Epidermal melanocyte (primary cell): ENCODE measurements at regions not wholly inside any gene's neighbourhood (a gene's known extent, or its start where the extent isn't known, plus 50 kb on each side); places are given as distances from the start of the nearest gene placed in this dataset.

Source experiments
- DNase-seq: peaks from one replicate; pipeline ENCODE4 v3.0.0; 2011; ENCODE audit warnings: low spot score; ENCODE audit not compliant: insufficient read length

DNA sequence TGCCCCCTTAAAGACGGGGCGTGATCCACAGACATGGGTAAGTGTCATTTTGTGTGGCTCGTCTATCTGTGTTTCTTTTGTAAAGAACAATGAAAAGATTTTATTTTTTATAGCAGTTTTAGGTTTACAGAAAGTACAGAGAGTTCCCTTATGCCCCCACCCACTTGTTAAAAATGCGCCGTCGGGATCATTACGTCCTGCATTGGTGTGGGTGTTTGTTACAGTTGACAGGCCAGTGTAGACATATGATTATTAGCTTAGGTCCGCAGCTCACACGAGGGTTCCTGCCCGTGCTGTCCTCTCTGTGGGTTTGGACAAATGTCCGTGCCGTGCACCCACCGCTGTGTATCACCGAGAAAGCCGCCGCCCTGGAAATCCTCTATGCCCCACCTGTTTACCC is 50.5 kb downstream of the RGS12 start:
- DNase-seq, result no peak

DNA sequence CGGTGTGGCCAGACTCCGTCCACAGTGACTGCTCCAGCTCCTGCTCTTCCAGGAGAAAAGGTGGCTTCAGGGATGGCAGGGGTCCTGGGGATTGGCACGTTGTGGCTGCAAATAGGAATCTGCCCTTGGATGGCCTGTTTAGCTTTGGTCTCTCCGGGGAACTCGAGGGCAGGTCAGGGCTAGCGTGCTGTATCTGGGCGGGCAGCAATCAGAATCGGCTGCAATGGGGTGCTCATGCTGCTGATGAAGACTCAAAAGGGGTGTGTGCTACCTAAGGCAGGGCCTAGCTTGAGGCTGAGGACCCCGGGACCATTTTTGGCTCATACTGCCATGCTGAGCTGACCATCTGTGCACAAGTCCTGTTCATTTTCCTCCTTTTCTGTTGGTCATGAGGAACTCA is 51.3 kb downstream of the RGS12 start:
- DNase-seq, result no peak

DNA sequence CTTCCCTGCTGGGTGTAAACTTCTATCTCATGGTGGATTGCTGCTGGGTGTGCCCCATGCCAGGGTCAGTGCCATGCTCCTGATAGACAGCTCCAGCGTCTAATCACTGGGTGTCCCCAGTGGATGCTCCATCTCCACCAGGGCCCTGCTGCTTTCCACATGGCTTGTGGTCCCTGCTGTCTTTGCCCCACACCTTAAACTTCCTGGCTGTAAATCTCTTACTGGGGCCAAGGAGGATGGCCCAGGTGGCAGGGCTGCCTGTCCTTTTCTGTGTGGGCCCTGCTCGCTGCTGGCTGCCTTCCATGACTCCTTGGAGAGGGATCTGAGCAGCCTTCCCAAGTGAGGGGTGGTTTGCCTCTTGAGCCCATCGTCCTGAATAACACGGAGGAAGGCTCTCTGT is 51.8 kb downstream of the RGS12 start:
- DNase-seq, result no peak

DNA sequence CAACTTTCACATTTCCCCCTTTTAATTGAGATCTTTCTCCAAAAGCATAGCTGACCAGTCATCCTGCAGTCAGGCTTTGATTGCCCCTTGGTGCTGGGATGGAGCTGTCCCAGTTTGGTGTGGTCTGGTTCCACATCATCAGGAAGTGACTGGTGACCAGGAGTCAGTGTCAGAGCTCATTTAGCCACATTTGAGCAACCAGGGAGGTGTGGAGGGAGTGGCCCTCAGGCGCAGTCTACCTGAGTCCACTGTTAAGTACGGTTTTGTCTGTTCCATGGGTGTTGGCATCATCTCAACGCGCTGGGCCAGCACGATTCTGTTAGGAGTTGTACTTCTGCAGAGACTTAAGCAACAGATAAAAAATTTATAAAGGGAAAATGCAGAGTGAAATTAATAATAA is 52.6 kb downstream of the RGS12 start:
- DNase-seq, result no peak

DNA sequence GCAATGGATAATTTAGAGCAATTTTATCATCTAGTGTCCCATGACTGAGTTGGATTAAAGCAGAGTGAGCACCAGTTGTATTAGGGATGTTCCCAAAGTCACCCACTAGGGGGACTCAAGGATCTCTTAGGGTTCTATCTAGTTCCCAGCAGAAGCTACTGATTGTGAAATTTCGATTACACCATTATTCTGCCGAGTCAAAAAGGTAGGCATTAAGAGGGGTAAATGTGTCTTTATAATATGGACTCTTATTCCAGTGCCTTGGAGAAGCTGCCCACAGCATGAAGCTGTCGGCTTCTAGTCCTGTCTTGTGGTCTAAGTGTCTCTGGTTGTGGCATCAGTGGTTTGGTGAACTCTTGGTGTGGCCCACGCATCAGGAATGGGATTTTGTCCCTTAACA is 53.3 kb downstream of the RGS12 start:
- peak; percentile 90 for DNase-seq

DNA sequence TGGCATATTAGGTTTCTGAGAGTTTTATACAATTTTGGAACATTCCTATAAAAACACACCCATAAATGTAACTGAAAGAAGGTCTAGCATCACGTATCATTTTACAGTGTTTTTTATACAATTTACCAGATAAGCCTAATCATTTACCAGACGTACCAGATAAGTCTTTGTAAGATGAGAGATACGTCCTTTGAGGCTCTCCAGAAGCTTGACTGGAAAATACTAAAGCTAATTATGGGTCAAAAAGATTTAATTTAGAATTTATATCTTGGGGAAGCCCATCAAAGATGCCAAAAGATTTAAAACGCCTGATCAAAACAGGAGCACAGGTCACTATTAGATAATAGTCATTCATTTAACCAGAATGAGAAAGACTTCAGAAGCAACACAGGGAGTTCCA is 55.0 kb downstream of the RGS12 start:
- no peak for DNase-seq

DNA sequence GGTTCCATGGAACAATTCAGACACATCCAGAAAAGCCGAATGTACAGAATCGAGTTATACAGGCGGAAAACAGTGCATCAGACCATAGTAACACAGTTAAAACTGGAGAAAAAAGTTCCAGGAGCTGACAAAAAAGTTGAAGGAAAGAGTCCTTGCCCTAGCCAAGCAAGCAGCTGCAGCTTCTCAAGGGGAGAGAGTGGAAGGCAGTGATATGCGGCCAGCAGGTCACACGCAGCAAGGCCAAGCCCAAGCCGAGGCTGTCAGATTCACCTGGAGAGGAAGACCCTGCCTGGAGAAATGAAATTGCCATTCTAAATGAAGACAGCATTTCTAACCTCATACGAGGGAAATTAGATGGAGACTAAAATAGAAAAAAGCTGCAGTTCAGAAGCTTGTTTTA is 55.8 kb downstream of the RGS12 start:
- no peak for DNase-seq

DNA sequence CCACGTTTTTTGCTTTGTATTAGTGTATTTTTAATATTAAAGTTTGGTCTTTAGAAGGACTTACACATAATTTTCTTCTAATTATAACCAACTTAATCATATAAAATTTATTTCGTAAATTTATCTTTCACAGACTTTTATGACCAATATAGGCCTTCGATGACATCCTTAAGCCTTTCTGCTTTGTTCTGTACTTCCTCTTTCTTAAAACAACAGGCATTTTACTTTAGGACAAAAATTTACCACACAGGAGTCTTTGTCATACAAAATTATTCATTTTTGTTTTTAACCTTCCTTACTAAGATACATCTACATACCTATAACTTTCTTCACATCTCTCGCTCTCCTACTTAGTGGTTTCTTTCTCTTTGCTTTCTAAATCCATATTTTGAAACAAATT is 56.3 kb downstream of the RGS12 start:
- no peak for DNase-seq

DNA sequence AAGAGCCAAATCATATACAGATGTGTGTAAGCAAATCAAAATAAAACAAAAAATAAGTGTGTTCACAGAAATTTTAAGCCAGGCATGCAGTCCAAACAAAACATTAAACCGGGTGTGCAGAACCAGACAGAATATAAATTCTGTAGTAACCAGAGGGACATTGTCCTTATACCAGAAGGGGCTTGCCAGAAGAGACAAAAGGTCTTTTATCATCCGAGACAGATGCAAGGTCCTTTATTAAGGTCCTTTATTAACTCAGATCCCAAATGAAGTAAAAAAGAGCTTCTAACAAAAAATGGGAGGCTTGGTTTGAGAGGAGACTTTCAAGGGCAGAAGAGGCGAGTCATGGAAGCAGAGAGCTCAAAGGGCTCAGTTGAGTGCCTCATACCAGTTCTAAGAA is 59.2 kb downstream of the RGS12 start:
- DNase-seq, result no peak

DNA sequence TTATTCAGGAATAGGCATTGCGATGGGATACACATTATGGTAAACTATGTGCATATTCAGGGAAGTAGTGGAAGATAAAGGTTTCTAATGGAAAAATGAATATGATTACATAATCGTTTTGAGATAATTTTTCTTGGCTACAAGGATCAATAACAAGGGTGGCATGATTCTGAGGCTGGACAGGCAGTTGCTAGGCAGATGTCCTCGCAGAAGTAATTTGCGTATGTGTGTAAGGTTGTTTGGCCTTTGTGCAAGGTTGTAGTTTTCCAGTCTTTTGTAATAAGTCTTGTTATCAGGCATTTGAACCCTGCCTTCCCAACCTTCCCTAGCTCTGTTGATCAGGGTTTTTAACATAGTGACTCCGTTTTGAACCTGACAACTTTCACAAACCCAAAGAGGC is 59.7 kb downstream of the RGS12 start:
- no peak for DNase-seq

DNA sequence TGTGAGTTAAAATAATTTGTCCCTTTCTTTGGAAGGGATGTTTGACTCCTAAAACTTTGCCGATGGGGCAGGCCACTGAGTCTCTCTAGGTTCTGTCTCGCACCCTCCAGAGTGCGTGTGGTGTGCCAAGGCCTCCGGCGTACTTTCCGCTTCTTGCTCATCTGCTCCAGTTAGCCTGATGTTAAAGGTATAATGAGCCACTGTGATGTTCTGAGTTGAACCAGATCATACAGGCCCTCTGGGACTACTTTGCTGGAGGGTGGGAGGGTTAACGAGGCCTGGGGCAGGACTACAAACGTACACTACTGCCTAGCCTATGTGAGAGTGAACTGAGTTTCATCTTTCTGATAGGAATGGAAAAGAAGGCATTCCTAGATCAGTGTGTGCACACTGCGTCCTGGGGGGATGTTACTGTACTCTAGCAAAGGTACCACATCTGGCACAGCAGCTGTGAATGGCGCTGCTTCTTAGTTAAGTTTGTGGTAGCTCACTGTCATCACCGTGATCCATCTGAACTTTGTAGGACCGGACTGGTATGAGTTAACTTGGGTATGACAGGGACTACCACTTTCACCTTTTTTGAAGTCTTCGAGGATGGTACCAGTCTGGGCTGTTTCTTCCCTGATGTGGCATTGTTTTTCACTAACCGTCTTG is 60.2 kb downstream of the RGS12 start:
- DNase-seq, result no peak

DNA sequence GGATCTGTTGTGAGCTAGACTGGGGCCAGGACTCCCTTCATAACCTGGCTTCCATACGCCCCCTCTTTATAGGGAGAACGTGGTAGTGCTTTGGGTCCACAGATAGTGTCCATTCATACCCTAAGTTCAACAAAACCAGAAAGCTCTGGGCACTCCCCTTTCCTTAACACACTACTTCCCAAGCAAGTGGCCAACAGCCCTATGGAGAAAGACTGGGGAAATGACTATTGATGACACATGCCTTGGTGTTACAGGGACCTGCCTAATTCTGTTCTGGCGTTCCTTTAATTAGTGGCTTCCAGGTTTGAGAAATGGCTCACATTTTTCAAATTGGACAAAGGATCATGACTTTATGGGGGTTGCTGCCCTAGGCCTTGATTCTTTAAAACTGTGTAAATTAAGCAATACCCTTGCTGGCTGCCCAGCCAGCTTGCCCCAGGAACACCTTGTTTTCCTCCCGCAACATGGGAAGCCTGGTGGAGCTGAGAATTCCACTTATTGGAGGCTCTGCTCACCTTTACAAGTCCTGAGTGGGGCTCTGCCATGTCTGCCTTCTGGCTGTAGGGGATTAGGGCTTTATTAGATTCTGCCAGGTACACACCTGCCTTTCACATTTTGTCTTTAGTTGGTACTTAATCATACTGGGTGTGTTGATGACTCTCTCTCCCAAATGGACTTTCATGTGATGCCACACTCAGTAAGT is 61.1 kb downstream of the RGS12 start:
- DNase-seq, result no peak

DNA sequence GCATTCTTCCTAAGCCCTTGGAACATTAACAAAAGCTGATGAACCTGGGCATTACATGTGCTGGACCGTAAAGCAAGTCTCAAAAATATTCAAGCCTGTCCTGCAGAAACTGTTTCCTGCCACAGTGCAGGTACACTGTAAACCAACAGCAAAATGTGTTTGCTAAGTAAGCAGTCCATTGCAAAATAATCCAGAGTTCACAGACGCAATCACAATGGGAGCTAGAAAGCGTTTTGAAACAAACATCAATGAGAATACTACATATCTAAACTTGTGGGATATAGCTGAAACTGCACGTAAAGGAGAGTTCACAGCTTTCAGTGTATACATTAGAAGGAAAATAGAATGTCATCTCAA is 61.6 kb downstream of the RGS12 start:
- no peak for DNase-seq

DNA sequence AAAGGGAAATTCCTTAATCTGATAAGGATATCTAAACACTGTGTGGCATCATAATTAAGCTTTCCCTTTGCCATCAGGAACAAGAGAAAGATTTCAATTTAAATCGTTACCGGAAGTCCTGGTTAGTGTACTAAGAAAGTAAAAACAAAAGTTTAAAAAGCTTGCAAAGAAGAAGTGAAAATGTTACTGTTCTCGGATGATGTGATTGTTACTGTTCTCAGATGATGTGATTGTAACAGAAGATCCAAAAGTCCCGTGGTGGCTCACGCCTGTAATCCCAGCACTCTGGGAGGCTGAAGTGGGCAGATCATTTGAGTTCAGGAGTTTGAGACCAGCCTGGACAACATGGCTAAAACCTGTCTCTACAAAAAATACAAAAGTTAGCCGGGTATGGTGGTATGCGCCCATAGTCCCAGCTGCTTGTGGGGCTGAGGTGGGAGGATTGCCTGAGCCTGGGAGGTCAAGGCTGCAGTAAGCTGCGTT is 62.5 kb downstream of the RGS12 start:
- DNase-seq, result no peak

DNA sequence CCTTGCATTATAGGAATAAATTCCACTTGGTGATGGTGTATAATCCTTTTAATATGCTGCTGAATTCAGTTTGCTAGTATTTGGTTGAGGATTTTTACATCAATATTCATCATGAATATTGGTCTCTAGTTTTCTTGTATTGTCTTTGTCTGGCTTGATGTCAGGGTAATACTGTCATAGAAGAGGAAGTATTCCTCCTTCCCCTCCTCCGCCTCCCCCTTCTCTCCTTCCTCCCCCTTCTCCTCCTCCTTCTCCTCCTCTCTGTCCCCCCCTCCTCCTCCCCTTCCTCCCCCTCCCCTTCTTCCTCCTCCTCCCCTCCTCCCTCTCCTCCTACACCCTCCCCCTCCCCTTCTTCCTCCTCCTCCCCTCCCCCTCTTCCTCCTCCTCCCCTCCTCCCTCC is 65.8 kb downstream of the RGS12 start:
- no peak for DNase-seq

DNA sequence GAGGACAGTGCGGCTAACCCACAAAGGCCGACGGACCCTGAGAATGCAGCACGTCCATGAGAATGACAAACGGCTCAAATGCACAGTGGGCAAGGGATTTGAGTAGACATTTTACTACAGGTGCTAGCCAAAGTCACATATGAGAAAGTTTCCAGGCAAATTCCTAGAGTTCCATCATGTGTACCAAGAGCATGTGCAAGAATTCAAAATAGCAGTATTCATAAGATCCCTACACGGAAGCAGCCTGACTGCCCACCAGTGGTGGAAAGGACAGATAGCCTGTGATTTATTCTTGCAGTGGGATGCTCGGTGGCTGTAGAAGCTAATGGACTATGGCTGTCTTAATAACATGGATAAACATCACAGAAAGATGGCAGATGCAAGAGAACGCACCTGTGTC is 68.0 kb downstream of the RGS12 start:
- DNase-seq, result no peak

DNA sequence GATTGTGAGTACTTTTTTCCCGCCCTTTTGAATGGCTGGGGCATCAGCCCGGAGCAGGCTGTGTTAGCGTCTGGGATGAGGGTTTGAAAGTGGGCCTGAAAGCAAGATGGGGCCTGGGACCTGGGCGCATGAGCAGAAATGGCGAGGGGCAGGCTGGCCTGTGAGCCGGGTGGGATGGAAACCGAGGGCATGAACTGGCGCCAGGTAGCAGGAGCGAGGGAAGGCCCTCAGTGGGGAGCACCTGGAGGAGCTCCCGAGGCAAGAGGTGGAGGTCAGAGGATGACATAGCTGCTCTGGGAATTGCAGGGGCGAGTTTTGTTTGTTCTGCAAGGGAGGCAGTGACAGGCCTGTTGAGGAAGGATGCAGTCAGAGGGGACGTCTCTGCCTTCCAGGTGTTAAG is 68.6 kb downstream of the RGS12 start:
- DNase-seq, result no peak

DNA sequence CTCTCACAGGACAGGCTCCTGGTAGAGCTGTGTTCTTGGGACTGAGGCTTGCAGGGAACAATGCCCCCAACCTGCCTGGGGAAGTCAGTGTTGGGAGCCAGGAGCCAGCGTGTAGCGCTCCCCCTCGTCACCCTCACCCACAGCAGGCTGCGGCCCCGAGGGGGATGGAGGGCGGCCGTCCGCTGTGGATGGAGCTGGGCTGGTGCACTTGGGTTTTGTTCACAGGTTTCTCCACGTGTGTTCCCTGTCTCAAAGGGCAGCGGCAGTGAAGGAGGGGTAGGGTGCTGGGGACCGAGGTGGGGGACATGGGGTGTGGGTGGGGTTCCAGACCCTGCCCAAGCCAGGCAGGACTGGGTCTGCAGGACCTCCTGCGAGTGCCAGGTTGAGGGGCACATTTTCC is 69.1 kb downstream of the RGS12 start:
- no peak for DNase-seq

DNA sequence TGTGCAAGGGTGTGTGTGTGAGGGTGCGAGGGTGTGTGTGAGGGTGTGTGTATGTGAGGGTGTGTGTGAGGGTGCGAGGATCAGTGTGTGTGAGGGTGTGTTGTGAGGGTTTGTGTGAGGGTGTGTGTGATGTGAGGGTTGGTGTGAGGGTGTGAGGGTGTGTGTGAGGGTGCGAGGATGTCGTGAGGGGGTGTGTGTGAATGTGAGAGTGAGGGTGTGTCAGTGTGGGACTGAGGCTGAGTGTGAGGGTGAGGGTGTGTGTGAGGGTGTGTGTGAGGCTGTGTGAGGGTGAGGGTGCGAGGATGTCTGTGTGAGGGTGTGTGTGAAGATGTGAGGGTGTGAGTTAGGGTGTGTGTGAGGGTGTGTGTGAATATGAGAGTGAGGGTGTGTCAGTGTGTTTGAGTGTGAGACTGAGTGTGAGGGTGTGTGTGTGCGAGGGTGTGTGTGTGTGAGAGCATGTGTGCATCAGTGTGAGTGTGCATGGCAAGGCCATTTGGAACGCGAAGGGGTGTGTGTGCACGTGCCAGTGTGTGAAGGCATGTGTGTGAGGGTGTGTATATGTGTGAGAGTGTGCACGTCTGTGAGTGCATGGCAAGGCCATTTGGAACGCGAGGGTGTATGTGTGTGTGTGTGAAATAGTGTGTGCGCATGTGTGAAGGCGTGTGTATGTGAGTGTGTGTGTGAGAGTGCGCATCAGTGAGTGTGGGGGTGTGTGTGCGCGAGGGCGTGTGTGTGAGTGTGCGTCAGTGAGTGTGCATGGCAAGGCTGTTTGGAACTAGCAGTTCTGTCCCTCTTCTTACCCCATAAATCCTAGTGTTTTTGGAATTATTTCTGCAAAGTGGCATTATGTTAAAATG is 69.8 kb downstream of the RGS12 start:
- DNase-seq, result no peak

DNA sequence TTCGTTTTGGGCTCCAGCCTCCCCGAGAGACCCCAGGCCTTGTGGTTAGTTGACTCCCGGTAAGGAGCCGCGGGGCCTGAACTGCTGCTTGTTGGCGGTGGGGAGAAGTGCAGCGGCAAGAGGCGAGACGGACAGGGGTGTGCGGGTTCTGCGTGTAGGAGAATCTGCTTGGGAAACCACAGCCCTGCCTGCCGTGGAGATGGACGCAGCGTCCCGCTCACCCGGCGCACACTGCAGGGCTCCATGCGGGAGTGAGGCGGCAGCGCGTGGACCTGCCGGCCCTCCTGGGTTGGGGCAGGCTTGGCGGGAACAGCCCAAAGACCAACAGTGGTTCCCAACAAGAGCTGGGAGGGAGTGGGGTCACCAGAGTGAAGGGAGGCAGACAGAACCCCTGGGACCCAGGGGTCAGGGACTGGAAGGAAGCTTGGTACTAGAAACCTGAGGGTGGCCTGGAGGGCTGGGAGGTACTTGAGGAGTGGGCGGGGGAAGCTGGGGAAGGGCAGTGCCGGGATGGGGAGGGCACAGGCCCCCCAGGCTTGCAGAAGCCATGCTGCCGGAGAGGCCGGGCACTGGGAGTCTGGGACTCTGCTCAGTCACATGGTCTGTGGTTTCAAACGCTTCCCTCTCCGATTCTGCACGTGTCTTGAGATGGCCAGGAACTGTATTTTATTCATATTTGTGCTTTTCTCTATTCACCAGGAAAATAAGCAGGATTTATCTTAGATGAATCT is 70.8 kb downstream of the RGS12 start:
- no peak for DNase-seq

DNA sequence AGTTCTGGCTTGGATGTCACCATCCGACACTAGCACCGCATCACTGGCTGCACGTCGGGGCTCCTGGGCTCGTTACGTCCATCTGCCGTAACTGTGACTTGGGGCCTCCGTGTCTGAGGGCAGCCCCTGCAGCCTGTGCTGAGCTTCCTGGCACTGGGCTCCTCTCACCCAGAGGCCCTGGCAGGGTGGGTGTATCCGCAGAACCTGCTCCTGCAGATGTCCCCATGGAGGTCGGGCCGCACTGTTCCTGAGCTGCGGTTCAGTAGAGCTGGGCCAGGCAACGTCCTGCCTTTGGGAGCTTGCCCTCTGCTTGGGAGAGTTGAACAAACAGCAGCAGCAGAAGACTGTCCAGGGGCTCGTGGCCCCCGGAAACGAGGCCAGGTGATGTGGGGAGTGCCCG is 71.4 kb downstream of the RGS12 start:
- DNase-seq, result no peak
